ENCODE measurements at regions not wholly inside any gene's neighbourhood (a gene's known extent, or its start where the extent isn't known, plus 50 kb on each side); places are given as distances from the start of the nearest gene placed in this dataset.
"Not testable (repeated sequence)": the region's sequence is repeated elsewhere in the genome, so short reads cannot be mapped to it uniquely, and the experiment has no call there.

- no peak for DNase-seq
Measured at GRCh38 chr15:95681836-95682544, 648.5 kb upstream of the NR2F2 start.

- no peak for DNase-seq
Measured at GRCh38 chr15:95684126-95684525, 646.4 kb upstream of the NR2F2 start.

- no peak for DNase-seq
Measured at GRCh38 chr15:95684693-95685115, 645.8 kb upstream of the NR2F2 start.

- DNase-seq: no peak
Measured at GRCh38 chr15:95687061-95687460, 643.4 kb upstream of the NR2F2 start.

GRCh38 chr15:95687686-95688085, 642.8 kb upstream of the NR2F2 start:
- DNase-seq: no peak

GRCh38 chr15:95690631-95691340, 639.7 kb upstream of the NR2F2 start:
- DNase-seq: no peak

GRCh38 chr15:95693917-95694316, 636.6 kb upstream of the NR2F2 start:
- no peak for DNase-seq

GRCh38 chr15:95698230-95698629, 632.3 kb upstream of the NR2F2 start:
- DNase-seq: no peak

GRCh38 chr15:95698951-95699350, 631.5 kb upstream of the NR2F2 start:
- no peak for DNase-seq

- DNase-seq: no peak
Measured at GRCh38 chr15:95699578-95699977, 630.9 kb upstream of the NR2F2 start.

GRCh38 chr15:95700692-95701091, 629.8 kb upstream of the NR2F2 start:
- not testable (repeated sequence) for DNase-seq

- DNase-seq: no peak
Measured at GRCh38 chr15:95701410-95701809, 629.1 kb upstream of the NR2F2 start.

GRCh38 chr15:95709959-95710695, 620.4 kb upstream of the NR2F2 start:
- DNase-seq: no peak

GRCh38 chr15:95712785-95713184, 617.7 kb upstream of the NR2F2 start:
- no peak for DNase-seq

- DNase-seq: no peak
Measured at GRCh38 chr15:95713324-95713723, 617.2 kb upstream of the NR2F2 start.

- no peak for DNase-seq
Measured at GRCh38 chr15:95715116-95715903, 615.2 kb upstream of the NR2F2 start.

GRCh38 chr15:95715906-95716656, 614.4 kb upstream of the NR2F2 start:
- DNase-seq: no peak

- no peak for DNase-seq
Measured at GRCh38 chr15:95716708-95717107, 613.8 kb upstream of the NR2F2 start.

- DNase-seq: no peak
Measured at GRCh38 chr15:95718441-95718840, 612.1 kb upstream of the NR2F2 start.

- no peak for DNase-seq
Measured at GRCh38 chr15:95724908-95725633, 605.4 kb upstream of the NR2F2 start.

- DNase-seq: no peak
Measured at GRCh38 chr15:95726891-95727290, 603.6 kb upstream of the NR2F2 start.

GRCh38 chr15:95733931-95734330, 596.6 kb upstream of the NR2F2 start:
- no peak for DNase-seq
